ENCODE measurements at regions not wholly inside any gene's neighbourhood (a gene's known extent, or its start where the extent isn't known, plus 50 kb on each side); places are given as distances from the start of the nearest gene placed in this dataset.

DNA sequence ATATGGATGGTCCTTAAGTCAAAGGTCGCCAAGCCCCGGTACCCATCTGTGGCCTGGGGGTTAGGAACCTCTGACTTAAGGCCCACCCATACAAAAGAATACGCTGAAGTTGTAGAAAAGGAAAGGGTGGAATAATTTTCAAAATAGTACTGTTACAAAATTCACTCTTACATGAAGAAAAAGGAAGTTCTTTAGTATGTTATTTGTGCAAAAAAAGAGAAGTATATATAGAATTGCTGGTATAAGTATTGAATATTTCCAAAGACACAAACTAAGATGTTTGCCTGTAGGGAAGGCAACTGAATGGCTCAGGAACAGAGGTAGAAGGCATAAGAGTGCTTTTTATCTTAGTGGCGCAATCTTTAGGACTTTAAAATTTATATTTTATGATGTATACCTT lies 78.7 kb downstream of the PRLHR start:
- Mint-ChIP-seq H3K4me3 (no peak overlapping the region), H3K27me3 (ENCODE audit: low read depth) (no peaks in the 10 kb centered on the region; the same call in 1 of the 2 replicates)

More for the DNA sequence above, 78.7 kb downstream of the PRLHR start:
- Mint-ChIP-seq H3K4me1 (no peaks in the 10 kb centered on the region), H3K36me3 (0 out of 2 replicates have a peak, but pooled peaks cover 3% of the 10 kb centered on the region), H3K27ac (no peak overlapping the region), H3K9me3 (peaks cover 28% of the 10 kb centered on the region)
- ATAC-seq (no peak), DNase-seq (ENCODE audit: low spot score) (no peak)
- ChIA-PET CTCF (no interaction called here), POLR2A (no interaction called here)
- TF ChIP-seq ZNF317 (CRISPR knock-in tag; IDR thresholded peaks at IDR 0.05; ENCODE audit: borderline replicate concordance, low read depth) (no peak), NR1H2 (CRISPR knock-in tag; IDR thresholded peaks at IDR 0.05) (no peak), ZNF671 (CRISPR knock-in tag; IDR thresholded peaks at IDR 0.05) (no peak), MXD4 (CRISPR knock-in tag; IDR thresholded peaks at IDR 0.05; ENCODE audit: borderline replicate concordance) (no peak), ERG (CRISPR knock-in tag; IDR thresholded peaks at IDR 0.05) (no peak), KAT7 (CRISPR knock-in tag; IDR thresholded peaks at IDR 0.05; ENCODE audit: borderline replicate concordance) (no peak), ZNF138 (CRISPR knock-in tag; conservative IDR thresholded peaks at IDR 0.05) (no peak), SMAD3 (CRISPR knock-in tag; IDR thresholded peaks at IDR 0.05; ENCODE audit: borderline replicate concordance) (no peak), SMAD4 (CRISPR knock-in tag; IDR thresholded peaks at IDR 0.05) (no peak), ARID4B (CRISPR knock-in tag; IDR thresholded peaks at IDR 0.05; ENCODE audit: borderline replicate concordance) (no peak), TEAD4 (CRISPR knock-in tag; IDR thresholded peaks at IDR 0.05) (no peak), ZNF263 (CRISPR knock-in tag; IDR thresholded peaks at IDR 0.05; ENCODE audit: low read depth) (no peak), FOXK1 (CRISPR knock-in tag; IDR thresholded peaks at IDR 0.05) (no peak), ZNF532 (CRISPR knock-in tag; IDR thresholded peaks at IDR 0.05; ENCODE audit: borderline replicate concordance) (no peak), ZBTB21 (CRISPR knock-in tag; IDR thresholded peaks at IDR 0.05; ENCODE audit: borderline replicate concordance) (no peak), ZNF232 (CRISPR knock-in tag; IDR thresholded peaks at IDR 0.05) (no peak), SOX15 (CRISPR knock-in tag; IDR thresholded peaks at IDR 0.05) (no peak)
- TF ChIP-seq, protein P1, sequence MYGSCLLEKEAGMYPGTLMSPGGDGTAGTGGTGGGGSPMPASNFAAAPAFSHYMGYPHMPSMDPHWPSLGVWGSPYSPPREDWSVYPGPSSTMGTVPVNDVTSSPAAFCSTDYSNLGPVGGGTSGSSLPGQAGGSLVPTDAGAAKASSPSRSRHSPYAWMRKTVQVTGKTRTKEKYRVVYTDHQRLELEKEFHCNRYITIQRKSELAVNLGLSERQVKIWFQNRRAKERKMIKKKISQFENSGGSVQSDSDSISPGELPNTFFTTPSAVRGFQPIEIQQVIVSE (CRISPR knock-in tag; IDR thresholded peaks at IDR 0.05; ENCODE audit: borderline replicate concordance), result no peak
- TF ChIP-seq, protein P2, sequence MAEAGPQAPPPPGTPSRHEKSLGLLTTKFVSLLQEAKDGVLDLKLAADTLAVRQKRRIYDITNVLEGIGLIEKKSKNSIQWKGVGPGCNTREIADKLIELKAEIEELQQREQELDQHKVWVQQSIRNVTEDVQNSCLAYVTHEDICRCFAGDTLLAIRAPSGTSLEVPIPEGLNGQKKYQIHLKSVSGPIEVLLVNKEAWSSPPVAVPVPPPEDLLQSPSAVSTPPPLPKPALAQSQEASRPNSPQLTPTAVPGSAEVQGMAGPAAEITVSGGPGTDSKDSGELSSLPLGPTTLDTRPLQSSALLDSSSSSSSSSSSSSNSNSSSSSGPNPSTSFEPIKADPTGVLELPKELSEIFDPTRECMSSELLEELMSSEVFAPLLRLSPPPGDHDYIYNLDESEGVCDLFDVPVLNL (CRISPR knock-in tag; IDR thresholded peaks at IDR 0.05; ENCODE audit: borderline replicate concordance, low read depth), result no peak
- TF ChIP-seq, protein P3, sequence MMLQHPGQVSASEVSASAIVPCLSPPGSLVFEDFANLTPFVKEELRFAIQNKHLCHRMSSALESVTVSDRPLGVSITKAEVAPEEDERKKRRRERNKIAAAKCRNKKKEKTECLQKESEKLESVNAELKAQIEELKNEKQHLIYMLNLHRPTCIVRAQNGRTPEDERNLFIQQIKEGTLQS (CRISPR knock-in tag; conservative IDR thresholded peaks at IDR 0.05), result no peak
